ENCODE measurements at regions not wholly inside any gene's neighbourhood (a gene's known extent, or its start where the extent isn't known, plus 50 kb on each side); places are given as distances from the start of the nearest gene placed in this dataset.

GRCh38 chr4:1556541-1557220 lies 127.4 kb downstream of the FAM53A start:
- no peak for TF ChIP-seq CTCF (IDR thresholded peaks at IDR 0.05)
- no peak for TF ChIP-seq POLR2A (IDR thresholded peaks at IDR 0.05)

Data from Peyer's patch (tissue), 4 donors.